ENCODE measurements at regions not wholly inside any gene's neighbourhood (a gene's known extent, or its start where the extent isn't known, plus 50 kb on each side); places are given as distances from the start of the nearest gene placed in this dataset.

- H3K27me3 Mint-ChIP-seq (ENCODE audit: low read depth, unreplicated experiment), result peaks cover 33% of the 10 kb centered on the region
- Histone ChIP-seq H4K20me1 (ENCODE audit: insufficient read depth, low read length) (no peaks in the 10 kb centered on the region), H3K4me3 (ENCODE audit: insufficient read depth, low read depth, low read length) (no peak overlapping the region), H3K79me2 (ENCODE audit: insufficient read depth, low read length) (no peaks in the 10 kb centered on the region), H3K27ac (ENCODE audit: low read depth, low read length) (no peak overlapping the region), H3K9me3 (ENCODE audit: insufficient read depth, low read depth, low read length) (no peaks in the 10 kb centered on the region), H3K4me1 (ENCODE audit: insufficient read depth, low read length) (no peaks in the 10 kb centered on the region), H2AFZ (ENCODE audit: low read depth, low read length) (no peak overlapping the region), H3K27me3 (ENCODE audit: insufficient read depth, low read length) (peaks cover 3% of the 10 kb centered on the region), H3K9ac (ENCODE audit: low read length) (no peak overlapping the region), H3K36me3 (ENCODE audit: insufficient read depth, low read length) (no peaks in the 10 kb centered on the region), H3K4me2 (ENCODE audit: low read length) (no peak overlapping the region)
- FAIRE-seq (no peak), DNase-seq (ENCODE audit: low read depth) (no peak)
- TF ChIP-seq CTCF (IDR thresholded peaks at IDR 0.05; ENCODE audit: insufficient read depth, low read depth, low read length) (no peak), EZH2 (IDR thresholded peaks at IDR 0.05; ENCODE audit: insufficient read depth, low read length) (no peak)
- H3K27ac Mint-ChIP-seq (ENCODE audit: unreplicated experiment), result no peak overlapping the region
- H3K4me3 Mint-ChIP-seq (ENCODE audit: unreplicated experiment), result no peak overlapping the region
- peaks cover 1% of the 10 kb centered on the region for H3K36me3 Mint-ChIP-seq (ENCODE audit: low read depth, unreplicated experiment)
- H3K4me1 Mint-ChIP-seq (ENCODE audit: low read depth, unreplicated experiment), result peaks cover 1% of the 10 kb centered on the region
- peaks cover 2% of the 10 kb centered on the region for H3K9me3 Mint-ChIP-seq (ENCODE audit: unreplicated experiment)
These were observed 52.7 kb upstream of the SLC25A33 start for GRCh38 chr1:9486466-9487140.

Data from astrocyte (in vitro differentiated cells and primary cell).